DMS114 treated with DMSO at 0.1 percent for 48 hours (cell line): ENCODE measurements at regions not wholly inside any gene's neighbourhood (a gene's known extent, or its start where the extent isn't known, plus 50 kb on each side); places are given as distances from the start of the nearest gene placed in this dataset.

Source experiments
- DNase-seq: peaks from one replicate; lab custom pipeline; 2025; ENCODE audit not compliant: unreplicated experiment; lab: John Stamatoyannopoulos, UW

DNA sequence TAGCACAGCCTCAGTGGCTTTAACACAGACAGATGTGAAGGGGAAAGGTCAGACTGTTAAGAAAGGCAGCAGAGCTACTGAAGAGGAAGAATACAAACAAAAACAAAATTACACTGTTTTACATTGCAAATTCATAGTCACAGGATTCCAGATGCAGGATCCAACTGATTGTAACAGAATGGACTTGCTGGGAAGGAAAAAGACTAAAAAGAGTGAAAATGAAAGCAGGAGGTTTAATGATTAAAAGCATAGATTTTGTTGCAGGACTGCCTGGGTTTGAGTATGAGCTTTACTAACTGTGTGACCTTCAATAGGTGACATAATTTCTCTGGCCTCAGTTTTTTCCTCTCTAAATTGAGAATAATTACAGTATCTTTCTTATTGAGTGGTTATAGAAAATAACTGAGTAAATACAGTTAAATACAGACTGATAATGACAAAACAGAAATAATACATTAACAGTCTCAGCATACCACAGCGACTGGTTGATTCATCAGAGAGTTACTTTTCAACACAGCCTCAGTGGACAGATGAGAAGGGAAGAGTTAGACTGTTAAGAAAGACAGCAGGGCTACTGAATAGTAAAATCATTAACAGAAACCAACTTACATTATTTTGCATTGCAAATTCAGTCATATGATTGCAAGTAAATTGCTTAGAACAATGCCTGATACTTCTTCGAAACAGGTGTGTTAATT, 704.2 kb upstream of the TENM4 start:
- no peak for DNase-seq

DNA sequence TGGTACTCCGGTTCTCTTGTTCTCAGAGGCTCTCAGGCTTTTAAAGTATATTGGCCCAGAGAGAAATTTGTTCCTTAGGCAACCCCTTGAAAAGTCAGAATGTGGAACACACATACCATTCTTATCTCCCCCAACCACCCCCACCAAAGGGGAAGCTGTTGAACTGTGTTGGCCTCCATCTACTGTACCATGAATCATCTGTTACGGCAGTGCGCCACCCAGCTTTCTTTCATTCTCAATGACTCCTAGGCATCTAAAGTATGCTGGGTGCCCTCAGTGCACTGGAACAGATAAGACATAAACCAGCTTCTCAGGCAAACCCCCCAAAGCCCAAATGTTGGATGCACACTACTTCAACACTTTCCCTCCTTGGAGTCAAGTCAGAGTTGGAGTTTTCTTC, 696.2 kb upstream of the TENM4 start:
- DNase-seq = no peak

DNA sequence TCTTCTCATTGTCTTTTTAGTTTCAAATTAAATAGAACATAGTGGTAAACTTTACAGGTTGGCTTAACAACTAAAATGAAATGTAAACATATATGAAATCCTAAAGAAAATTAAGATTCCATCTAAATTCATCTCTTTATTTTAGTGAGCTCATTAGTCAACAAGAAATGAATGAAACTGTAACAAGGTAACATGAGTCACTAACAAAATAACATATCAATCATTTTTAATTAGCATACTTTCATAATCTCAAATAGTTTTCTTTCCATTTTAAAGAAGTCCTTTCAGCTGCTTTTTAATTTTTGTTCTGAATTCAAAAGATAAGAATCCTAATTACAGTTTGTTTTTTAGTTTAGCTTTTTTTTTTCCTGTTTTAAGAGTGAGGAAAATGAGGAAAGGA, 688.6 kb upstream of the TENM4 start:
- DNase-seq = no peak

DNA sequence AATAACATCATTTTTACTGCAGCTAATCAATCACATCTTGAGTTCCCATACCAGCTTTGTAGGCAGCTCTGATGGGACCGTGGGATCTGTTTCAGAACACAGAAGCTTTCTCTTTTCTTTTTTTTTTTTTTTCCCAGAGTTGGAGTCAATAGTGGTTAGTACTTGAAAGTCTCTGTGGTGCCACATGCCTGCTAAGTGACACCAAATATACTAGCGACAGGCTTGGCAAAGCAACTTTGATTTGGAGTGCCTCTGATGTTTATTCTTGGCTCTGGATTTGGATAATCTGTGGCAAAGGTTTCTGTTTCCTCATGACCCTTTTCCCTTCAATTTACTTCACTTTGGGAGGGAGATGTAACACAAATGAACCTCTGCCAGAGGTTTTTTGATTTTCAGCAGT, 681.4 kb upstream of the TENM4 start:
- DNase-seq = no peak

DNA sequence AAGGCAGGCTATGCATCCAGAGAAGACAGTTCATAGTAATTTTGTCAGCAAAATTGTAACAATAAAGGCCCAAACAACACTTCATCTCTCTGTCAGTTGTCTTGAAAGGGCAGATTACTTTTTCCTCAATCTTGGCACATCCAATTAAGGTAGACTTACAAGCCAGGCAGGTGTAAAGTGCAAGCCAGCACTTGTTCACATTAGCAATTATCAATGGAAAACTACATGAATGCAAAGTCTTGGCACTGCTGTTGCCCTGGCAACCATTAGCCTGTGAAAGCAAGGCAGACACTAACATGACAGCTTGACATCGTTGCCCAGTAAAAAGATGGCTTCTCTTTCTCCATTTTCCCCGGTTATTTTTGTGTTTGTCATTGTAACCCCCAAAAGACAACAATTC, 677.2 kb upstream of the TENM4 start:
- no peak for DNase-seq

DNA sequence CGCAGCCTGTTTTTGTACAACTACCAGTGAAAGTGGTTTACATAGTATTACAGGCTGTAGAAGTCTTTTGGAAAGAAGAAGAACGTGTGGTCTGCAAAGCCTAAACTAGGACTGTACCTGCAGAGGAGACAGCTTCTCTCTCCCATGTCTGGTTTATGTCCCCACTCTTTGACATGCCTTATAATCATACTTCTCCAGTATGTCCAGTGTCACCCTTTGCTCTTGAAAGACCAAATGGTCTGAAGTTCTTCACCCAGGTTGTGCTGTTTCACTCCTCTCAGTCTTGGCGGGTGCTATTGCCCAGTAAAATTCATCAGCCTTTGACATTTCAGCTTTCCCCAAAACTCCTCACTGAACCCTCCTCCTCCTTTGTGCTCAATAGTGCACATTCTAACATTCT, 676.0 kb upstream of the TENM4 start:
- no peak for DNase-seq

DNA sequence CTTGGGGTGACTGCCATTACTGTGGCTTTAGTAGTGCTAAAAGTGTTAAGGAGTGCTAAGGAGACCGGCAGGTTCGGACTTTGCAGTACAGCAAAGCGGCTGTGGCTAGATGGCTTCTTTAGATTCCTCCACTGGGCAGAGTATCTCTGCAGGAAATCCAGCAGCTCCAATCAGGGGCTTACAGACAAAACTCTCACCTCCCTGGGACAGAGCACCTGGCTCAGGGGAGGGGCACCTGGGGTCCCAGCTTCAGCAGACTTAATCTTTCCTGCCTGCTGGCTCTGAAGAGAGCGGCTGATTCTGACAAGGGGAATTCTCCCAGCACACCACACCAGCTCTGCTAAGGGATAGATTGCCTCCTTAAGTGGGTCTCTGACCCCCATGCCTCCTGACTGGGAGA, 668.8 kb upstream of the TENM4 start:
- no peak for DNase-seq

DNA sequence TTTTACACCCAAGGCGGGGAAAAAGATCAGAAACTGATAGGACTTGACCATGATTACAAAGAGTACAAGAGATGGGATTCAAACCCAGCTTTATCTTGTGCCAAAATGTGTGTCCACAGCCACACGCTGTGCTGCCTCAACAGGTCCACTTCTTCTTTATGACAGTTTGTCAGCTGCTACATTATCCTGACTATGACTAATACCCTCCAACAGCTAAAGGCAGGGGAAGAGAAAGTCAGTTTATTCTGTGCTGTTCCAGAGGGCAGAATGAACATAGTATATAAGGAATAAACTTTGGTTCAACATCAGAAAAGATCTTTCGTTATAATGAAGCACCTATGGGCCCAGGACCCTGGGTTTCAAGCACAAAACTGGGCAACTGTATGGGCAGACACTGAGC, 668.2 kb upstream of the TENM4 start:
- no peak for DNase-seq

DNA sequence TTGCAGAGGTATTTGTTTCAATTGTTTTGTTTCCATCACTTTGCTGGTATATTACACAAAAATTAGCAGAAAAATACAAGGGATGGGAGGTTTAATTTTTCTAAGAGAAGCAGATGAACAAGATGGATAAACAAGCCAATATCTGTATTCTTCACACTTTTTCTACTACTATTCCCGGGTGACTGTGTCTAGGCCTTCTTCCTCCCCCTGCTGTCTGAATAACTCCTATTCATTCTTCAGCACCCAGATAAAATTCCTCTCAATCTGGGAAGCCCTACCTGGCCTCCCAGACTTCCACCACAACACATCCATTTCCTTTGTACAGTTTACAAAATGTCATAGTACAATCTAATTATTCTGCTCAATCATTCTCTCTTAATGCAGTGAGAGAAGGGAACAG, 666.6 kb upstream of the TENM4 start:
- no peak for DNase-seq

DNA sequence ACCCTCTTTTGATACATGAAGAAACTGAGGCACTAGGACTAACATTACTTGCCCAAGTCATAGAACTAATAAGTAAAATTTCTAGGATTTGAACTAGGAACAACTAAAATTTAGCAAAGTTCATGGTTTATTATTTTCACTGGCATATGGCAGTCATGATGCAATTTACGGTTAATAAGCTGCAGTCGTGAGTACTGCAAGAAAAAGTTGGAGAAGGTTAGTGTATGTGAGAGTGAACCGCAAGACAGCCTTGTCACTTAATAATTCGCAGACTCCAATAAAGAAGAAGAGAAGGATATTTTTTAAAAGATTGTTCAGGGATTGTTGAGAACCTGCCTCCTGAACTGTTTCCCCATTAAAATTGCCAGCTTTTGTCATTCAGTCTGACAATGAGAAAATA, 663.4 kb upstream of the TENM4 start:
- DNase-seq = no peak

DNA sequence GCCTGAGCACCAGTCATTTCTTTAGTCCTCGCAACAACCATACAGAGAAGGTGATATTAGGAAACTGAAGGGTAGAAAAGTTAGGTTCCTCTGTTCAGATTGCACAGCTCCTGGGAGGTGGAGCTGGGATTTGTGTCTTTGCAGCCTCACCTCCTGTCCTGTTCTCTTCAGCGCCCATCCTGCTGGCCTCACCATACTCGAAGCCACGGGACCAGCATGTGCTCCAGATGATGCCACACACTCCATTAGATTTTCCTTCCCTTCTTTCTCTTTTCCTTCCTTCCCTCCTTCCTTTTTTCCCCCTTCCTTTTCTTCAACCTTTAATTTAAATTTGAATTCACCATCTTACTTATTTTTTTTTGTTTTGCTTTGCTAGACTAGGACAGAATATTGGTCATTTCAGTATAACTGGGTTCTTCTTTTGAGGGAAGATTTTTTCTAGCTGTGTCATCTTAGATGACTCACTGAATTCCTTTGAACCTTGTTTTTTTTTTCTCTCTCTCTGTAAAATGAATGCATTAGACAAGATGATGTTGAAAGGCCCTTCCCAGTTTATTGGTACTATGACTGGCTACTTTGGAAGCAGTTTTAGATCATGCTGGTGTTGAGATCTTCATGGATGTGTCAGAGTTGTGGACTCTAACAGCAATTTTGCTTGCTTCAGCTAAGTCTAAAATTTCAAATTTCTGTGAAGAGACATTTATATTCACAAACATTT, 662.5 kb upstream of the TENM4 start:
- DNase-seq = no peak

DNA sequence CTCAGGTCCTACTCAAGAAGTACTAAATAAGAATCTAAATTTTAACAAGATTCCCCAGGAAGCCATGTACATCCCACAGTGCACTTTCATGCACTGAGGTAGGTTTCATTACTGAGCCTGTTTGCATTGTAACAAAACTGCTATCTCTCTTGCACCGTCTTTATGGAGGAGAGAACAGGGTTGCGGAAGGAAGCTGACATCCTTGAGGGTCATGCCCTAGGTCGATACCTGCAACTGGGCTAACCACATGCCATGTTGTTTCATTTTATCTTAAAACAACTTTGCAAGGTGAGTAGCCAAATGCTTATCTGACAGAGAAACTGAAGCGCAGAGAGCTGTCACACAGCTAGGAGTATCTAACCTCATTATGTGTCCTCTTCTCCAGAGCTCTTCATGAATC, 656.3 kb upstream of the TENM4 start:
- no peak for DNase-seq

DNA sequence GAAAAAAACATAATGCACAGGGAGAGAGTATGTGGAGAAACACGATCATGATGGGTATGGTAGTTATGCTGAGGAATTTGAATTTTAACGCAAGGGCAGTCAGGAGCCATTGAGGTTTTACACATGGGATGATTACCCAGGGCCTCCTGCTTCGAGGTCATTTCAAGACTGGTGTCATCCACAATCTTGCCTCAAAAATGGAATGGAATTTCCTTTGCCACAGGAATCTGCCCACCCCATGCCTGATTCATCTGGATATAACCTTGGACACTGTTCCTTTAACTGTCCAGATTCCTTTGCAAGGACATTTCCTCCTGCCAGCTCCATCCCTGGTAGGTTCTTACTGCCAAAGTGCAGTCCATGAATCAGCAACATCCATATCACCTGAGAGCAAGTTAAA, 655.9 kb upstream of the TENM4 start:
- DNase-seq = no peak

DNA sequence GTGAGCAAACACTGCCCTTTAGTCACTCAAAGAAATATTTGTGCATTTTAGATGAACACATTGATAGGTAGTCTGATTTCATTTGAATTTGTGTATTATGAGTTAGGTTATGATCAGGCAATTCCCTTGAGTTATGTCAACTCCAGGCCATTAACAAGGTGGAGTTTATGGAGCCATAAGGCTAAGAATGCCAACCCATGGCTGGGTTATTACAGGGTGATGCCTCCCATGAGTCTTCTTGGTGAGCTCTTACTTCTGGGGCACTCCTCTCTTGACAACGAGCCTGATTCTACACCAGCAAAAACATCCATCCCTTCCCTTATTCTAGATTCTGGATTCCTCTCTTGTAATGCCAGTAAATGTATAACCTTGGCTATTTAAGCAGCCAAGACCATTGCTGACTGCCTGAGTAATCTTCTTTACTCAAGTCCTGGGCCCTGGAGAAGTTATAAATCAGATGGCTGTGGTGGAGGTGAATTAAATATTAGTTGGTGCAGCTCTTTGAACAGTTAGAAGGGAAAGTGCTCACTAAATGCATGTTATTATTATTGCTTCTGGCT, 645.7 kb upstream of the TENM4 start:
- no peak for DNase-seq

DNA sequence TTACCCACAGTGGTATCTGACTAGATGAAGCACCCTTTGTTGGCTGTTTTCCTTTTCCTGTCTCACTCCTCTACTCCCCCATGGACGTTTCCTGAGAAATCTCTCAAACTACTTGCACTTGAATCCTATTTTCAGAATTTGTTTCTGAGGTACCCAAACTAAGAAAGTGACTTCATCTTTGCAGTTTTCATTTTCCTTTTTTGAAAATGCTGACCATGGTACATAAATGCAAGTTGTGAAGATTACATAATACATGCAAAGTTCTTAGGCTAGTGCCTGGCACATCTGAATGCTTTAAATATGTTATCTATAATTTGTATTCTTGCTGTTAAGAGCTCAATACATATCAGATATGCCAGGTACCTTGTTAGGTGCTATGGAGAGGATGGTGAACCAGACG, 644.7 kb upstream of the TENM4 start:
- no peak for DNase-seq

DNA sequence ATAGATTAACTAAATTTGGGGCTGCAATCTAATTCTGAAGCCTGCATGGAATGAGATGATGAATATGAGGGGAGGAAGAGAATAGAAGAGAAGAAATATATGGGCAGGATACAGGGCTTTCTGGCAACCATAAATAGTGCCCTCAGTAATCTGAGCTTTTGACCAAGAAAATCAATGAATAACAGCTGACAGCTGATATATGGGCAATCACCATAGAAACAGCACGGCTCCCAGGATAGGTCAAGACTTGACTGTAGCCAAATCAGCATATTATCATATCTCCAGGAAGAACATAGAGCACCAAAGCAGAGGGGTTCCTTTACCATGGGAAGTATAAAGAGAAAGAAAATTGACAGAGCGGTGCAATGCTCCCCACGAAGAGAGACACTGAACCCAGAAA, 643.8 kb upstream of the TENM4 start:
- no peak for DNase-seq

DNA sequence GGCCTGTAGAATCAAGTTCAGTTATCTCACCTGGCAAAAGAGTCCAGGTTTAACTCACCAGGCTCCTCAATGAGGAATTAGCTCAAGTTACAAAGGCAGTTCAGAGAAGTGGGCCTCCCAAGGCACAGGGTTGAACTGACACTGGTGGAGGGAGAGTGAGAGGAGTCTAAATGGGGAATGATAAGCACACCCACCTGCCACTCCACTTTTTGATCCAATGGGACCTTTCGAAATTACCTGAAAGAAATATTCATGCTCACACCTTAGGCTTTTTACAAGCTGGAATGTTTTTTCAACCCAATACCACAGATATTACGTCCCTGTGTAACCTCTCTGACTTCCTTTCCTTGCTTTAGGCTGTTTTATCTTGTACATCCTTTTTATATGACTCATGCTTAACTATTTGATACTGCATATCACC, 642.7 kb upstream of the TENM4 start:
- no peak for DNase-seq

DNA sequence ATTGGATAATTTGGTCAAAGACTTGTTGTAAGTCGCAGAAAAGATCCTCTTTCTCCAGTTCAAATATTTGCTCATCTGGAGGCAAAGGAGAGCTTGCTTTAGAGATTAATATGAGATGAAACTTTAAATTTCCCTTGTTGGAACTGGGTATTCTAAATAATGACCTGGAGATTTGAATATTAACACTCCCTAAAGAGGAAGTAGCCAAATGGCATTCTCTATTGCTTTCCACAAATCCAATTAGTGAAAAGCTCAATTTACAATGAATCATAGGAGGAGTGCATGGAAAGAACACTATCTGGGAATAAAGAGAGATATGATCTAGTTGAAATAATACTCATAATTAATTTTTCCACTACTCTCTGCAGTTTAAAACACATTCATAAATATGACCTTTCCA, 641.6 kb upstream of the TENM4 start:
- DNase-seq = no peak

DNA sequence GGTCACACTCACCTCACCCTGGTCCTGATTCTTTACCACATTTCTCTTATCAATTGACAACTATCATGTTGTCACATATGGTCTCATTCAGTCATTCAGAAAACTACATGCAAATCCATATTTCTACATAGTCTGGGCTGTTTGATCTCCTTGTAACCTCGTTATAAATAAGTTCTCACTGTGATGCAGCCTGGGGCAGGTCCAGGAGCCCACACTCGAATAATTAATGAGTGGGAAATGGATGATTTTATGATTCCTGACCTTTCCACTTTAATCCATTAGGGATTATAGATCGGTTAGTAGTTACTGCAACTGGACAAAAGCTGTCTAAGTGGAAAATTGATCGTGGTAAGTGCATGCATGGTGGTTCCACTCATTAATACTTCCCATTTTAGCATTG, 636.3 kb upstream of the TENM4 start:
- DNase-seq = no peak

DNA sequence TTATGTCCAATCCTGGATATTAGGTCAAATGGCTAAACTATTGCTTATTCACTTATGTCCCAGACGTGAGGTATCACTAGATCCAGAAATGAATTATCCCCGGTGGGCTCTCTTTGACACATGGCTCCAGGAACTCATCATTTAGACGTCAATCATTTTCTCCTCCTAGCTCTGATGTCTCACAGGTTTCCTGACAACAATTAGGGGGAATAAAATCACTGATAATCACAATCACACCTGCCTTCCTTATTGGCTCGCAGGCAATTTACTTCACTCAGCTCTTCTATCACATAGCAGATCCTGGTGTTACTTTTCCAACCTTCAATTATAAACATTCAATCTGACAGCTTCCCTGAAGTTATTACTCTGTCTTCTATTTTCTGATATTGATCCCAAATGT, 634.0 kb upstream of the TENM4 start:
- DNase-seq = no peak

DNA sequence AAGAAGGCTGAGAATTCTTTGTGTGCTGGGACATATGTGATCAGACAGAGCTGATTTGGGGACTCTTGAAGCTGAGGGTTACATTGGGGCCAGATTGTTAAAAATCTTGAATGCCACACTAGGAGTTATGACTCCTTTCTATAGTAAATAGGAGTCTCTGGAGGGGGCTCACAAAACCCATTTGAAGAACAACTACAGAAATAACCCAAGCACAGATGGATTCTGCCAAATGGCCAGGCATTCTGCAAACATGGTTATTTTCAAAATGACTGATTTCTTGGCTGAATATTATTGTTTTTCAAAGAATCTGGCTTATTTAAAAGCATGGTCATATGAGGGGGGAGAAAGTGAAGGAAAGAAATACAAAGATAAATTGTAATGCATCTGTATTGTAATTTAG, 625.5 kb upstream of the TENM4 start:
- DNase-seq = no peak

DNA sequence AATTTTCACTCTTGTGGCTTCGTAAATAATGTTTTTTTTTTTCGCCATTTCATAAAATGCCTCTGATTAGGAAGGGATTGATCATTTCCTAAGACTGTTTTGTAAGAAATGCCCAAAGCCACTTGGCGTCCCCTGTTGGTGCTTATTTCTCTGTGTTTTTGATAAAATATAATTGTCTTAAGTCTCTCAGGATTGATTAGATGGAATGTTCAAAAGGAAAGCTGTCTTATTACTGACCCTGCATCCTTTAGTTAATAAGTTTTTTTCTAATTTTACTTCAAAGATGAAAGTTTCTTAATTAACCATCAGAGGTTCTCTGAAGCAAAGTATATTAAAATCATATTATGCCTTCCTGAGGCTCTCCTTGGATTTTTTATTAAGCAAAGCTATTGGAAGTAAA, 624.3 kb upstream of the TENM4 start:
- DNase-seq = no peak

DNA sequence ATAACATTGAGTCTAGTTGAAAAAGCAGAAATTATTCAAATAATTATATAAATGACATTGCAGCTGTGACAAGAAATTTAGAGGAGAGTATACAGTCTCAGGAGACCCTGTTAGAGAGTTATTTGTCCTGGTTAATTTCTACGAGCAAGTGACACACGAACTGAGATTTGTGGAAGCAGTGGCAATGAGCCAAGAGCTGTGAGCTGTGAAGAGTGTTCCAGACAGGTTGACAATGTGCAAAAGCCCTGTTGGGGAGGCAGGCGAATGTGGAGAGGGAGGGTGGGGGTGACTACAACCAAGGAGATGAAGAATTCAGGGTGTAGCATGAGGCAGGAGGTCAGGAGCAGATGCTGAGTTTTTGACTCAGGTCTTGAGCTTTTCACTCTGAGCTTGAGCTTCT, 620.2 kb upstream of the TENM4 start:
- DNase-seq = no peak
